ENCODE measurements at regions not wholly inside any gene's neighbourhood (a gene's known extent, or its start where the extent isn't known, plus 50 kb on each side); places are given as distances from the start of the nearest gene placed in this dataset.

- Histone ChIP-seq H3K27me3 (ENCODE audit: control insufficient read depth, insufficient read depth, low read length) (no peaks in the 10 kb centered on the region), H2AFZ (no peak overlapping the region), H3K79me2 (no peaks in the 10 kb centered on the region), H3K27ac (no peak overlapping the region), H3K9me3 (ENCODE audit: control insufficient read depth, low read length) (no peaks in the 10 kb centered on the region), H3K9ac (no peak overlapping the region), H3K36me3 (ENCODE audit: control insufficient read depth, insufficient read depth, low read length) (no peaks in the 10 kb centered on the region), H3K4me1 (no peaks in the 10 kb centered on the region), H3K4me2 (ENCODE audit: low read length) (no peak overlapping the region), H3K4me3 (ENCODE audit: low read depth, low read length) (no peak overlapping the region)
- no peak for TF ChIP-seq CTCF (IDR thresholded peaks at IDR 0.05)
Observed at GRCh38 chr3:181317508-181317907, 328.0 kb upstream of the DNAJC19 start.

- Histone ChIP-seq H3K9me3 (ENCODE audit: control insufficient read depth, low read length) (no peaks in the 10 kb centered on the region), H3K4me1 (no peaks in the 10 kb centered on the region), H3K36me3 (ENCODE audit: control insufficient read depth, insufficient read depth, low read length) (no peaks in the 10 kb centered on the region), H2AFZ (no peak overlapping the region), H3K4me3 (ENCODE audit: low read depth, low read length) (no peak overlapping the region), H3K27ac (no peak overlapping the region), H3K9ac (no peak overlapping the region), H3K27me3 (ENCODE audit: control insufficient read depth, insufficient read depth, low read length) (no peaks in the 10 kb centered on the region), H3K79me2 (no peaks in the 10 kb centered on the region), H3K4me2 (ENCODE audit: low read length) (no peak overlapping the region)
- TF ChIP-seq CTCF (IDR thresholded peaks at IDR 0.05) = no peak
Observed at GRCh38 chr3:181316482-181316881, 326.9 kb upstream of the DNAJC19 start.

GRCh38 chr3:181313335-181313734 lies 323.8 kb upstream of the DNAJC19 start:
- Histone ChIP-seq H3K36me3 (ENCODE audit: control insufficient read depth, insufficient read depth, low read length) (no peaks in the 10 kb centered on the region), H3K4me3 (ENCODE audit: low read depth, low read length) (no peak overlapping the region), H3K27ac (no peak overlapping the region), H2AFZ (no peak overlapping the region), H3K9ac (no peak overlapping the region), H3K4me2 (ENCODE audit: low read length) (no peak overlapping the region), H3K27me3 (ENCODE audit: control insufficient read depth, insufficient read depth, low read length) (no peaks in the 10 kb centered on the region), H3K4me1 (no peaks in the 10 kb centered on the region), H3K9me3 (ENCODE audit: control insufficient read depth, low read length) (no peaks in the 10 kb centered on the region), H3K79me2 (no peaks in the 10 kb centered on the region)
- TF ChIP-seq CTCF (IDR thresholded peaks at IDR 0.05) = no peak

GRCh38 chr3:181311186-181311585 lies 321.6 kb upstream of the DNAJC19 start:
- no peak overlapping the region for H3K4me2 ChIP-seq (ENCODE audit: low read length)
- no peaks in the 10 kb centered on the region for H3K36me3 ChIP-seq (ENCODE audit: control insufficient read depth, insufficient read depth, low read length)
- no peak for TF ChIP-seq CTCF (IDR thresholded peaks at IDR 0.05)
- no peak overlapping the region for H3K27ac ChIP-seq
- no peak overlapping the region for H3K4me3 ChIP-seq (ENCODE audit: low read depth, low read length)
- H3K27me3 ChIP-seq (ENCODE audit: control insufficient read depth, insufficient read depth, low read length) = no peaks in the 10 kb centered on the region
- no peak overlapping the region for H2AFZ ChIP-seq
- no peaks in the 10 kb centered on the region for H3K4me1 ChIP-seq
- H3K9me3 ChIP-seq (ENCODE audit: control insufficient read depth, low read length) = no peaks in the 10 kb centered on the region
- no peaks in the 10 kb centered on the region for H3K79me2 ChIP-seq
- H3K9ac ChIP-seq = no peak overlapping the region

GRCh38 chr3:181302960-181303359 lies 313.4 kb upstream of the DNAJC19 start:
- no peak for TF ChIP-seq CTCF (IDR thresholded peaks at IDR 0.05)
- H3K79me2 ChIP-seq = no peaks in the 10 kb centered on the region

More at GRCh38 chr3:181302960-181303359, 313.4 kb upstream of the DNAJC19 start:
- H3K4me2 ChIP-seq (ENCODE audit: low read length) = no peak overlapping the region
- no peaks in the 10 kb centered on the region for H3K27me3 ChIP-seq (ENCODE audit: control insufficient read depth, insufficient read depth, low read length)
- no peak overlapping the region for H2AFZ ChIP-seq
- no peak overlapping the region for H3K9ac ChIP-seq
- no peak overlapping the region for H3K4me3 ChIP-seq (ENCODE audit: low read depth, low read length)
- H3K4me1 ChIP-seq = no peaks in the 10 kb centered on the region
- no peak overlapping the region for H3K27ac ChIP-seq
- H3K36me3 ChIP-seq (ENCODE audit: control insufficient read depth, insufficient read depth, low read length) = no peaks in the 10 kb centered on the region
- H3K9me3 ChIP-seq (ENCODE audit: control insufficient read depth, low read length) = no peaks in the 10 kb centered on the region
